Liver (tissue), 3 donors: ENCODE measurements at regions not wholly inside any gene's neighbourhood (a gene's known extent, or its start where the extent isn't known, plus 50 kb on each side); places are given as distances from the start of the nearest gene placed in this dataset.

Experiments used
- ATF3 ChIP-seq: IDR thresholded peaks from 2 replicates; pipeline ENCODE4 v1.6.1; 2016; ENCODE audit warnings: antibody characterized with exemption
- CTCF ChIP-seq: fragments of 150-350 bp; IDR thresholded peaks from 2 replicates; pipeline ENCODE4 v1.5.1; 2017; ENCODE audit warnings: improper control_type of control experiment, low read depth, low read length; ENCODE audit not compliant: missing input control
- JUND ChIP-seq, 2 donors: IDR thresholded peaks; 2 replicates each; pipeline ENCODE4 v1.6.1; 2016; ENCODE audit warnings: antibody characterized with exemption in 2 of 2
- RAD21 ChIP-seq, 2 donors: IDR thresholded peaks; 2 replicates each; pipeline ENCODE4 v1.6.1; 2016; ENCODE audit warnings: antibody characterized with exemption in 2 of 2, mild to moderate bottlenecking in 2 of 2
- REST ChIP-seq: IDR thresholded peaks from 2 replicates; pipeline ENCODE4 v1.6.1; 2016; ENCODE audit warnings: antibody characterized with exemption, mild to moderate bottlenecking
- SP1 ChIP-seq: IDR thresholded peaks from 2 replicates; pipeline ENCODE4 v1.6.1; 2018; ENCODE audit warnings: antibody characterized with exemption, mild to moderate bottlenecking
- TAF1 ChIP-seq: conservative IDR thresholded peaks from 2 replicates; pipeline ENCODE4 v1.6.1; 2016; ENCODE audit warnings: antibody characterized with exemption, mild to moderate bottlenecking
- YY1 ChIP-seq: IDR thresholded peaks from 2 replicates; pipeline ENCODE4 v1.6.1; 2016; ENCODE audit warnings: antibody characterized with exemption, mild to moderate bottlenecking
- ZBTB33 ChIP-seq: IDR thresholded peaks from 2 replicates; pipeline ENCODE4 v1.6.1; 2016; ENCODE audit warnings: antibody characterized with exemption
- donor health status: healthy.
- donor health status: healthy.

- TF ChIP-seq CTCF (no peak), ZBTB33 (no peak), ATF3 (no peak), SP1 (no peak), TAF1 (no peak), YY1 (no peak), REST (no peak), RAD21 (IDR thresholded peaks at IDR 0.05) (no peak), JUND (IDR thresholded peaks at IDR 0.05) (no peak)
These were observed 323.1 kb upstream of the DKK2 start for GRCh38 chr4:107359208-107359607.
